ENCODE measurements at regions not wholly inside any gene's neighbourhood (a gene's known extent, or its start where the extent isn't known, plus 50 kb on each side); places are given as distances from the start of the nearest gene placed in this dataset.

DNA sequence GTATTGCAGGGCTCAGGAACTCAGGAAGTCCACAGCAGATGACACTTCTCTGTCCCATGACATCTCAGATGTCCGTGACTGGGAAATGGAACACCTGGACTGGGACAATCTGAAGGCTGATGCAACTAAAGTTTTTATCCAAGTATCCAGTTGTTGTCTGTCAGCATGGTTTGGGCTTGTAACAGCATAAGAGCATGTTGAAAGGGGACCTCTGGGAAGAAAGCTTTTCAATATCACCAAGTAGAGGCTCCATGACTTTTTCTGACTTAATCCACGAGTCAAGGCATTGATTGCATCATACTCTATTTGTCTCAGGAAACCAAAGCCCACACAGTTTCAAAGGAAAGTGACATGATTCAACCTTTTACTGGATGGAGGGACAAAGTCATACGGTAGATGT lies 807.7 kb downstream of the MTRR start:
- Histone ChIP-seq H3K4me1 (ENCODE audit: control insufficient read depth in 5 of 5, insufficient read depth in 5 of 5, low read length in 5 of 5) (peaks cover 0 to 12% (median 0%) of the 10 kb centered on the region in 5 donors), H3K9ac (ENCODE audit: insufficient read depth in 1 of 2, low read length in 2 of 2) (no peak overlapping the region), H3K4me3 (no peak overlapping the region), H3K9me3 (ENCODE audit: control insufficient read depth in 4 of 4, insufficient read depth in 3 of 4, low read length in 3 of 4) (no peaks in the 10 kb centered on the region), H3K36me3 (ENCODE audit: control insufficient read depth in 4 of 4, insufficient read depth in 4 of 4, low read length in 4 of 4) (no peaks in the 10 kb centered on the region), H3K27ac (ENCODE audit: low read depth in 1 of 2, low read length in 1 of 2) (no peak overlapping the region), H3K27me3 (ENCODE audit: control insufficient read depth in 3 of 3, insufficient read depth in 3 of 3, low read length in 2 of 3) (no peaks in the 10 kb centered on the region)
- peak; percentile 41 to 76 (median 50) for DNase-seq
- peak; percentile 27 for ATAC-seq (ENCODE audit: insufficient read depth, low FRiP score)
- TF ChIP-seq, protein P1, sequence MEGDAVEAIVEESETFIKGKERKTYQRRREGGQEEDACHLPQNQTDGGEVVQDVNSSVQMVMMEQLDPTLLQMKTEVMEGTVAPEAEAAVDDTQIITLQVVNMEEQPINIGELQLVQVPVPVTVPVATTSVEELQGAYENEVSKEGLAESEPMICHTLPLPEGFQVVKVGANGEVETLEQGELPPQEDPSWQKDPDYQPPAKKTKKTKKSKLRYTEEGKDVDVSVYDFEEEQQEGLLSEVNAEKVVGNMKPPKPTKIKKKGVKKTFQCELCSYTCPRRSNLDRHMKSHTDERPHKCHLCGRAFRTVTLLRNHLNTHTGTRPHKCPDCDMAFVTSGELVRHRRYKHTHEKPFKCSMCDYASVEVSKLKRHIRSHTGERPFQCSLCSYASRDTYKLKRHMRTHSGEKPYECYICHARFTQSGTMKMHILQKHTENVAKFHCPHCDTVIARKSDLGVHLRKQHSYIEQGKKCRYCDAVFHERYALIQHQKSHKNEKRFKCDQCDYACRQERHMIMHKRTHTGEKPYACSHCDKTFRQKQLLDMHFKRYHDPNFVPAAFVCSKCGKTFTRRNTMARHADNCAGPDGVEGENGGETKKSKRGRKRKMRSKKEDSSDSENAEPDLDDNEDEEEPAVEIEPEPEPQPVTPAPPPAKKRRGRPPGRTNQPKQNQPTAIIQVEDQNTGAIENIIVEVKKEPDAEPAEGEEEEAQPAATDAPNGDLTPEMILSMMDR (IDR thresholded peaks at IDR 0.05; ENCODE audit: control extremely low read depth, extremely low read depth): no peak
- 36 to 41% methylated on average over 3 of the region's 3 CpGs for WGBS, 2 donors

DNA sequence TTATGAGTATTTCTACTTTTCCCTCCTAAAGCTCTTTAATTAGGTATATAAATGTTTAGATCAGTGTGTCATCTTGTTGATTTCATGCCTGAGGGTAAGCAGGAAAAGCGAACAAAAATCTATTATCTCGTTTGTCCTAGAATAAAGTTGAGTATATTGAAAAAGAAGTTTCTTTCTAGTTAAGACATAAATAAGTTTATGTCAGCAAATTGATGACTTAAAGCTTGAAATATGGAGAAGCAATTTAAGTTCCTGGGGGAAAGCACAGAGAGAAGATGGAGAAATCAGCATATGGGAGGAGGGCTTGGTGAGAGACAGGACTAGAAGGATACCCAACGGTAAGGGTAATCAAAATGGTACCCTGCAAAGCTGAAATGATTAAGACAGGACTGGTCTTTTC lies 813.4 kb downstream of the MTRR start:
- Histone ChIP-seq H3K9me3 (ENCODE audit: control insufficient read depth in 4 of 4, insufficient read depth in 3 of 4, low read length in 3 of 4) (no peaks in the 10 kb centered on the region), H3K36me3 (ENCODE audit: control insufficient read depth in 4 of 4, insufficient read depth in 4 of 4, low read length in 4 of 4) (no peaks in the 10 kb centered on the region), H3K9ac (ENCODE audit: insufficient read depth in 1 of 2, low read length in 2 of 2) (no peak overlapping the region), H3K27me3 (ENCODE audit: control insufficient read depth in 3 of 3, insufficient read depth in 3 of 3, low read length in 2 of 3) (no peaks in the 10 kb centered on the region), H3K4me1 (ENCODE audit: control insufficient read depth in 5 of 5, insufficient read depth in 5 of 5, low read length in 5 of 5) (no peaks in the 10 kb centered on the region), H3K27ac (ENCODE audit: low read depth in 1 of 2, low read length in 1 of 2) (no peak overlapping the region), H3K4me3 (no peak overlapping the region)
- TF ChIP-seq, protein P1 (IDR thresholded peaks at IDR 0.05; ENCODE audit: control extremely low read depth, extremely low read depth): no peak
- no peak for DNase-seq
- 81 to 85% methylated on average over 3 of the region's 3 CpGs for WGBS, 2 donors
- no peak for ATAC-seq (ENCODE audit: insufficient read depth, low FRiP score)

DNA sequence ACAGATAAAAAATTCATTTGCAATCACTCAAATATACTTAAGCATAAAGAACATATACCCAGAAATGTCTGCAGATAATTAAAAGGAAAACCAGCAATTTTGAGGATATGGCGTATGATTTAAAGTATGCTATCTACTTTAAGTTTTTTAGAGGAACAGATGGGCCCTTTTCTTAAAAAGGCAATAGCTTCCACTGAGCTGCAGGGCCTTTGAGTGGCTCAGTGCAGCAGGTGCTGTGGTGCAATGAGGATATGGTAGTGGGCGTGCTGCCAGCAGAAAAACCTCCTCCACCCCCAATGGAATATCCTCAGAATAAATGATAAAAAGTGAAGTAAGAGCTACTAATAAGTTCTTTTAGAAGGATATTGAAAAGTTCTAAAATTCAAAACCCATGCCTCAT lies 814.5 kb downstream of the MTRR start:
- WGBS, 2 donors: 48 to 66% methylated on average over 2 of the region's 2 CpGs
- Histone ChIP-seq H3K4me1 (ENCODE audit: control insufficient read depth in 5 of 5, insufficient read depth in 5 of 5, low read length in 5 of 5) (no peaks in the 10 kb centered on the region), H3K27me3 (ENCODE audit: control insufficient read depth in 3 of 3, insufficient read depth in 3 of 3, low read length in 2 of 3) (no peaks in the 10 kb centered on the region), H3K36me3 (ENCODE audit: control insufficient read depth in 4 of 4, insufficient read depth in 4 of 4, low read length in 4 of 4) (no peaks in the 10 kb centered on the region), H3K9ac (ENCODE audit: insufficient read depth in 1 of 2, low read length in 2 of 2) (no peak overlapping the region), H3K4me3 (no peak overlapping the region), H3K27ac (ENCODE audit: low read depth in 1 of 2, low read length in 1 of 2) (no peak overlapping the region), H3K9me3 (ENCODE audit: control insufficient read depth in 4 of 4, insufficient read depth in 3 of 4, low read length in 3 of 4) (no peaks in the 10 kb centered on the region)
- no peak for ATAC-seq (ENCODE audit: insufficient read depth, low FRiP score)
- DNase-seq: no peak
- TF ChIP-seq, protein P1 (IDR thresholded peaks at IDR 0.05; ENCODE audit: control extremely low read depth, extremely low read depth): no peak

DNA sequence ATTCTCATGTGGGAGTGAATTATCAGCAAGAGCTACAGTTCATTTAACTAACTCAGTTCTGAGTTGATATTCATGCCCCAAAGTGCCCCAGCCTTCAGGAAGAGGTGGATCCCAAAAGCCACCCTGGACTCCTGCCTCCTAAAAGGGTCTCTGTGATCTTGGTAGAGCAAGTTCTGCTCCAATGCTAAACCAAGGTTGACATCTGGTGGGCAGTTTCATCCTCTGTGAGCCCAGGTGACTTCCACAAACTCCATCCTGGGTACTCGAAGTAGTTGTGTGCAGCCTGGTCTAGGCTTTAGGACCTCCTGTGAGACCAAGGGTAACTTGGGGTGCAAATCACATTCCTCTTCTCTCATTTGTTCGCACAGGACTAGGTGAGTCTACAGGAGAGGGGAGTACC lies 816.8 kb downstream of the MTRR start:
- H3K36me3 ChIP-seq (ENCODE audit: control insufficient read depth in 4 of 4, insufficient read depth in 4 of 4, low read length in 4 of 4): no peaks in the 10 kb centered on the region

More for the DNA sequence above, 816.8 kb downstream of the MTRR start:
- Histone ChIP-seq H3K4me1 (ENCODE audit: control insufficient read depth in 5 of 5, insufficient read depth in 5 of 5, low read length in 5 of 5) (no peaks in the 10 kb centered on the region), H3K27ac (ENCODE audit: low read depth in 1 of 2, low read length in 1 of 2) (no peak overlapping the region), H3K9me3 (ENCODE audit: control insufficient read depth in 4 of 4, insufficient read depth in 3 of 4, low read length in 3 of 4) (no peaks in the 10 kb centered on the region), H3K27me3 (ENCODE audit: control insufficient read depth in 3 of 3, insufficient read depth in 3 of 3, low read length in 2 of 3) (no peaks in the 10 kb centered on the region), H3K9ac (ENCODE audit: insufficient read depth in 1 of 2, low read length in 2 of 2) (no peak overlapping the region), H3K4me3 (no peak overlapping the region)
- ATAC-seq (ENCODE audit: insufficient read depth, low FRiP score) (no peak), DNase-seq (peak in 1 of 3 donors; percentile 21)
- TF ChIP-seq, protein P1 (IDR thresholded peaks at IDR 0.05; ENCODE audit: control extremely low read depth, extremely low read depth): no peak
- WGBS, 2 donors: 83% methylated on average over 2 of the region's 2 CpGs

Measured in lung (tissue), 11 donors.